ENCODE measurements at regions not wholly inside any gene's neighbourhood (a gene's known extent, or its start where the extent isn't known, plus 50 kb on each side); places are given as distances from the start of the nearest gene placed in this dataset.

DNA sequence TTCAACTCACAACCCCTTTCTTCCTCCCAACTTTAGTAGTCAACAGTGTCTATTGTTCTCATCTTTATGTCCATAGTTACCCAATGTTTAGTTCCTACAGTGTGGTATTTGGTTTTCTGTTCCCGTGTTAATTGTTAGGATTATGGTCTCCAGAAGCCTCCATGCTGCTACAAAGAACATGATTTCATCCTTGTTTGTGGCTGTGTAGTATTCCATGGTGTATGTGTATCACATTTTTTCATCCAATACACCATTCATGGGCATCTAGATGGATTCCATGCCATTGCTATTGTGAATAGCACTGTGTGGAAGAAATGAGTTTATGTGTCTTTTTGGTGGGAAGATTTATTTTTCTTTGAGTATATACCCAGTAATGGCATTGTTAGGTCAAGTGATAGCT, 420.3 kb downstream of the XYLT1 start:
- H3K4me3 Mint-ChIP-seq (ENCODE audit: low read depth, unreplicated experiment), result no peak overlapping the region
- H3K27ac Mint-ChIP-seq (ENCODE audit: unreplicated experiment), result no peak overlapping the region
- no peaks in the 10 kb centered on the region for H3K4me1 Mint-ChIP-seq (ENCODE audit: low read depth, unreplicated experiment)
- H3K36me3 Mint-ChIP-seq (ENCODE audit: insufficient read depth, unreplicated experiment), result no peaks in the 10 kb centered on the region
- no peaks in the 10 kb centered on the region for H3K27me3 Mint-ChIP-seq (ENCODE audit: unreplicated experiment)
- no peak for DNase-seq
- peaks cover 16% of the 10 kb centered on the region for H3K9me3 Mint-ChIP-seq (ENCODE audit: low read depth, unreplicated experiment)
- intact Hi-C loops (cut with micrococcal nuclease; ENCODE audit: unreplicated experiment), result no loop called here
- TF ChIP-seq, protein P1, sequence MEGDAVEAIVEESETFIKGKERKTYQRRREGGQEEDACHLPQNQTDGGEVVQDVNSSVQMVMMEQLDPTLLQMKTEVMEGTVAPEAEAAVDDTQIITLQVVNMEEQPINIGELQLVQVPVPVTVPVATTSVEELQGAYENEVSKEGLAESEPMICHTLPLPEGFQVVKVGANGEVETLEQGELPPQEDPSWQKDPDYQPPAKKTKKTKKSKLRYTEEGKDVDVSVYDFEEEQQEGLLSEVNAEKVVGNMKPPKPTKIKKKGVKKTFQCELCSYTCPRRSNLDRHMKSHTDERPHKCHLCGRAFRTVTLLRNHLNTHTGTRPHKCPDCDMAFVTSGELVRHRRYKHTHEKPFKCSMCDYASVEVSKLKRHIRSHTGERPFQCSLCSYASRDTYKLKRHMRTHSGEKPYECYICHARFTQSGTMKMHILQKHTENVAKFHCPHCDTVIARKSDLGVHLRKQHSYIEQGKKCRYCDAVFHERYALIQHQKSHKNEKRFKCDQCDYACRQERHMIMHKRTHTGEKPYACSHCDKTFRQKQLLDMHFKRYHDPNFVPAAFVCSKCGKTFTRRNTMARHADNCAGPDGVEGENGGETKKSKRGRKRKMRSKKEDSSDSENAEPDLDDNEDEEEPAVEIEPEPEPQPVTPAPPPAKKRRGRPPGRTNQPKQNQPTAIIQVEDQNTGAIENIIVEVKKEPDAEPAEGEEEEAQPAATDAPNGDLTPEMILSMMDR (IDR thresholded peaks at IDR 0.05; ENCODE audit: unreplicated experiment), result no peak
- BruUV-seq (replicated peaks), result no TSS peak
- CTCF ChIA-PET, result no interaction called here
